OCI-LY7 (cell line): ENCODE measurements at regions not wholly inside any gene's neighbourhood (a gene's known extent, or its start where the extent isn't known, plus 50 kb on each side); places are given as distances from the start of the nearest gene placed in this dataset.

Source experiments
- EZH2phosphoT487 ChIP-seq: fragments of 200-600 bp; sonication (generic); IDR thresholded peaks from 2 replicates; pipeline ENCODE4 v1.6.1; 2018; ENCODE audit warnings: low read depth, borderline replicate concordance, mild to moderate bottlenecking, mixed run types, antibody characterized with exemption, low read length, moderate library complexity, mixed read lengths
- TF ChIP-seq, protein P1 (sequence below): fragments of 200-600 bp; sonication (generic); conservative IDR thresholded peaks from 2 replicates; pipeline ENCODE4 v1.5.1; 2014; ENCODE audit warnings: mild to moderate bottlenecking, antibody characterized with exemption, low read length, moderate library complexity, mixed read lengths

DNA sequence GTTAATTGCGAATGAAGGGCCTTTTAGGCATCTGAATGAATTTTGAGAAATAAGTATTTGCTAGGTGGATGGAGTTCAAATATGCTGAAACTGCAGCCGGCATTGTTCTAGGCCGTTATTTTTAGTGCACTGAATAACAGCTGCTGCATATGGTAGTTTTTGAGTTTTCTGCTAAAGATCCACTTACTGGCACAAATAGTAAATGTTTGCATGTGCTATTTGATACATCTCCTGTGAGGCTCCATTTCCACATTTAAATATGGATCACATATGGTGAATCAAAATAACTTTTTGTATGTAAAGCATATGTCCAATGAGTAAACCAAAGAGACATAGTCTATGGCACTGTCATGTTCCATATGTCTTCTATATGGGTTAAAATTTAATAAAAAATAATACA, 56.7 kb upstream of the CNTN4 start:
- TF ChIP-seq, protein P1, sequence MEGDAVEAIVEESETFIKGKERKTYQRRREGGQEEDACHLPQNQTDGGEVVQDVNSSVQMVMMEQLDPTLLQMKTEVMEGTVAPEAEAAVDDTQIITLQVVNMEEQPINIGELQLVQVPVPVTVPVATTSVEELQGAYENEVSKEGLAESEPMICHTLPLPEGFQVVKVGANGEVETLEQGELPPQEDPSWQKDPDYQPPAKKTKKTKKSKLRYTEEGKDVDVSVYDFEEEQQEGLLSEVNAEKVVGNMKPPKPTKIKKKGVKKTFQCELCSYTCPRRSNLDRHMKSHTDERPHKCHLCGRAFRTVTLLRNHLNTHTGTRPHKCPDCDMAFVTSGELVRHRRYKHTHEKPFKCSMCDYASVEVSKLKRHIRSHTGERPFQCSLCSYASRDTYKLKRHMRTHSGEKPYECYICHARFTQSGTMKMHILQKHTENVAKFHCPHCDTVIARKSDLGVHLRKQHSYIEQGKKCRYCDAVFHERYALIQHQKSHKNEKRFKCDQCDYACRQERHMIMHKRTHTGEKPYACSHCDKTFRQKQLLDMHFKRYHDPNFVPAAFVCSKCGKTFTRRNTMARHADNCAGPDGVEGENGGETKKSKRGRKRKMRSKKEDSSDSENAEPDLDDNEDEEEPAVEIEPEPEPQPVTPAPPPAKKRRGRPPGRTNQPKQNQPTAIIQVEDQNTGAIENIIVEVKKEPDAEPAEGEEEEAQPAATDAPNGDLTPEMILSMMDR, result no peak
- no peak for TF ChIP-seq EZH2phosphoT487
